ENCODE measurements at regions not wholly inside any gene's neighbourhood (a gene's known extent, or its start where the extent isn't known, plus 50 kb on each side); places are given as distances from the start of the nearest gene placed in this dataset.

DNA sequence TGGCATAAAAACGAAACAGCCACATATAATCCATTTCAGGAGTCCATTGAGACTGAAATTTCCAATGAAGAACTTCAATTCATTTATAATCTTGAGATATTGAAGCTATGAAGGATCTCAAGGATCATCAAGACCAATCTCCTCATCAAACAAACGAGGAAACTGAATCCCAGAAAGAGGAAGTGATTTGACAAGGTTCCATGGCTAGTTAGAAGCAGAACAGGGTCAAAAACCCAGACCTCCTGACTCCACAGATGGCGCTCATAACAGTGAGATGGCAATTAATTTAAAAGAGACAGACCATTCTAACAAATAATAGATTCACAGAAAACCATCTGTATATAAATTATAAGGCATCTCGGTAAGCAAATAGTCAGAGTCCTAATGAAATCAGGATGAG is 229.7 kb downstream of the KCTD12 start:
- TF ChIP-seq CTCF (optimal IDR thresholded peaks at IDR 0.05 in 1 of 3, IDR thresholded peaks at IDR 0.05 in 1 of 3, conservative IDR thresholded peaks at IDR 0.05 in 1 of 3; ENCODE audit: extremely low read depth in 1 of 3, insufficient read depth in 2 of 3, low read length in 3 of 3): no peak
- no peak for TF ChIP-seq EZH2 (IDR thresholded peaks at IDR 0.05; ENCODE audit: low read length)
